IPS-NIHi7 (cell line): ENCODE measurements at regions not wholly inside any gene's neighbourhood (a gene's known extent, or its start where the extent isn't known, plus 50 kb on each side); places are given as distances from the start of the nearest gene placed in this dataset.
"Not testable (repeated sequence)": the region's sequence is repeated elsewhere in the genome, so short reads cannot be mapped to it uniquely, and the experiment has no call there.

Source experiments
- DNase-seq: peaks from one replicate; pipeline ENCODE4 v3.0.0; 2012; ENCODE audit warnings: mixed read lengths; ENCODE audit errors: extremely low spot score

DNA sequence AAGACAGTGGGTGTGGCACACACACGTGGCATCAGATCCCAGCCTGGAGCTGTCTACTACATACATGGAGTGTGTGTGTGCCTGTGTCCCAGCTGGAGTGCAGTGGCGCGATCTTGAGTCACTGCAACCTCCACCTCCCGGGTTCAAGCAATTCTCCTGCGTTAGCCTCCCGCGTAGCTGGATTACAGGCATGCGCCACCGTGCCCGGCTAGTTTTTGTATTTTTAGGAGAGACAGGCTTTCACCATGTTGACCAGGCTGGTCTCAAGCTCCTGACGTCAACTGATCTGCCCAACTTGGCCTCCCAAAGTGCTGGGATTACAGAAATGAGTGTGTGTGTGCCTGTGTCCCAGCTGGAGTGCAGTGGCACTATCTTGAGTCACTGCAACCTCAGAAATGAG is 108.8 kb downstream of the IL12A start:
- no peak for DNase-seq

- DNase-seq = no peak
Measured at GRCh38 chr3:160098261-160098908, 109.8 kb downstream of the IL12A start.

DNA sequence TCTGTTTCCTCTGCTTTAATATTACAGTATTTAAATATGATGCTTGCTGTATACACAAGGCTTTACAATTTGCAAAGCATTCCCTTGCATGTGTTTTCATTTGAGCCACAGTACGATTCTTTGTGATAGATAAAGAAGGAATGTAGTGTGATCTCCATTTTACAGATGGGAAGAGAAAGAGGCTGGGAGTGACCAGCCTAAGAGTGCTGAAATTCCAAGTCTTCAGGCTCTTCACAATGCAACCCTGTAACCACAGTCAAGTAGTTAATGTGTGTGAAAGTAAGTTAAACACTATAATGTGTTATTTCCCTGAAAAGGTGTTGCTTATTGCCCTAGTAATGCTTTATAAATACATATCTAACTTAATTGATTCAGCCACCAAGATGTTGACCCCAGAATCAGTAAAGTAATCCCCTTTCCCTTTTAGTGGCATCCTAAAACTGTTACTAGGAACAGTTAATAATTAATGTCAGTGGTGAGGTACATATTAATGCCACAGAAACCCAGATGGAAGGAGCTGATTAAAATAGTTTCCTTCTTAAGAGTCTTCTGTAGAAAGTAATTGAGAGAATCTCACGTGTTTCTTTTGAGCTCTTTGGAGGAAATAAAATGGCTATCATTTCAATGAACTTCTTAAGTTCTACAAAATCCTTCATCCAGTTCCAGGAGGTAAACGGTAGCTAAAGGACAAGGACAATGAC is 110.4 kb downstream of the IL12A start:
- DNase-seq = no peak

GRCh38 chr3:160099834-160100233 is 111.2 kb downstream of the IL12A start:
- DNase-seq = no peak

GRCh38 chr3:160100610-160101009 is 112.0 kb downstream of the IL12A start:
- no peak for DNase-seq

GRCh38 chr3:160102001-160102400 is 113.4 kb downstream of the IL12A start:
- not testable (repeated sequence) for DNase-seq

DNA sequence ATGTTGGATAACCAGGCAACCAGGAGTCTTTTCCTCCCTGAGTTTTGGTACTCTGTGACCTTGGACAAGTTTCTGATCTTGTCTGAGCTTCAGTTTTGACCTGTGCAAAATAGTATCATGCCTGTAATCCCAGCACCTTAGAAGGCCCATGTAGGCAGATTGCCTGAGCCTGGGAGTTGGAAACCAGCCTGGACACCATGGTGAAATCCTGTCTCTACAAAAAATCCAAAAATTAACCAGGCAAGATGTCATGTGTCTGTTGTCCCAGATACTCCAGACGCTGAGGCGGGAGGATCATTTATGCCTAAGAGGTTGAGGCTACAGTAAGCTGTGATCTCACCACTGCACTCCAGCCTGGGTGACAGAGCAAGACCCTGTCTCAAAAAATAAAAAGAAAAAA is 114.8 kb downstream of the IL12A start:
- no peak for DNase-seq

- no peak for DNase-seq
Measured at GRCh38 chr3:160105907-160106584, 117.4 kb downstream of the IL12A start.

DNA sequence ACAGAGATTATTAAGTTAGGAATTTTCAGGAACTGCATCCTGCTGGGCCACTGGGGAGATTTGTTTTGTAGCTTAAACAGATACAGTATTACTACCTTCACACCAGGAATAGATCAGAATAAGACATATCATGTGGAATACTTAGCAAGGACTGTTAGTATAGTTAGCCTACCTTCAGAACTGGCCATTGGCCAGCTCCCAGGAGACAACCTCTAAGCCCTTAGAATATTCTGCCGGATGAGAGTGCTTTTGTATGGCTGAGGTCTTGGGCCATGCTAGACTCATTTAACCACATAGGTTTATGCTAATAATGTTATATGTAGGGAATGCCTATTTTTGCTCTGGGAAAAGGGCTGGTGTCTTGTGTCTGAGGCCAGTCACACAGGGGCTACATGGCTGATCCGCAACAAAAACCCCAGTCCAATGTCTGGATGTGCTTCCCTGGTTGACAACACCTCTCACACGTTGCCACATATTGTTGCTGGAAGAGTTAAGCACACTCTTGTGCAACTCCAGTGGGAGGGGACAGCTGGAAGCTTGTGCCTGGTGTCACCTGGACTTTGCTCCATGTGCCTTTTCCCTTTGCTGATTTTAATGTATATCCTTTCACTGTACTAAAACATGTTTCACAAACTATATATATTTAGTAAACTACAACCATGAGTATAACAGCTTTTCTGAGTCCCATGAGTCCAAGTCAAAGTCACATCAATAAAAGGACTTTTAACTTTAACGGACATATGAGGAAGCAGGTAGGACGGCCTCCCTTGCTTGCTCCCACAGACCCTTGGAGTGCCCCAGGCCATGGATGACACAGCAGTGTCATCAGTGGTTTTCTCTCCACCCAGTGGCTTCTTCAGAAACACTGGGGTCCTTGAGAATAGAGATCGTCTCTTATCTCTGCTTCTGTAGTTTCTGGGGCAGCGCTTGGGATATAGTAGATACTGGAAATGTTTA is 118.0 kb upstream of the C3orf80 start:
- no peak for DNase-seq

DNA sequence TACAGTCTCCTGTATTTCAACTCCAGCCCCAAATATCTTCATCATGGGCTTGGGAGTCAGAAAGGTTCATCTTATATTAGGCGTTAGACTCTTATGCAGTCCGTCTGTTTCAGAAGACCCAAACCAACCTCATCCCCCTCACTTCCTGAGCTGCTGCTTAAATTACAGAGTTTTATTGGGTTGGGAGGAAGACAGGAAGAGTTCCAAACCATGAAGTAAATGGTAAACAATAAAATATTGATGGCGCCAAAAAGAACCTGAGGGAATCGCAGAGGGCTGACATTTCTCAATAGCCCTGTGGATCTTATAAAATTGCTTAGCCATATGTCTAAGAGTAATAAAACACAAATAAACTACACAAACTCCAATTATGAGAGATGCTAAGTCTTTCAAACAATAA is 116.9 kb upstream of the C3orf80 start:
- no peak for DNase-seq

DNA sequence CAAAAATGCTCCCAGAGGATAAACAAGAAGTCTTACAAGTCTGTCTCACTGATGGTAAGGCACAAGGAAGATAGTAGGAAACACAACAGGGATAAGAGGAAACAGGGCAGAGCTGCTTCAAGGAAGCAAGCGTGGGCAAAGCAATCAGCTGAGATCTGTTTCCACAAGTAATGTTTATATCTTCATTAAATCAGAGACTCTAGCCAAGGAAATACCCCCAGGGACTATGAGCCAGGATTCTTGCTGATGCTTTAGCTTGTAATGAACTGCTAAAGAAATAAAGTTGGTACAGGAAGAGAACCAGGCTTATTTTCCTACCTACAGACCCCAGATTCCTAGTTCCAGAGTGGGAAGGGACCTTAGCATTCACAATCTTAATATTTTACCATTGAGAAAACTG is 112.7 kb upstream of the C3orf80 start:
- DNase-seq = no peak

- DNase-seq = no peak
Measured at GRCh38 chr3:160112996-160113395, 112.2 kb upstream of the C3orf80 start.

GRCh38 chr3:160114355-160114995 is 110.7 kb upstream of the C3orf80 start:
- DNase-seq = no peak

DNA sequence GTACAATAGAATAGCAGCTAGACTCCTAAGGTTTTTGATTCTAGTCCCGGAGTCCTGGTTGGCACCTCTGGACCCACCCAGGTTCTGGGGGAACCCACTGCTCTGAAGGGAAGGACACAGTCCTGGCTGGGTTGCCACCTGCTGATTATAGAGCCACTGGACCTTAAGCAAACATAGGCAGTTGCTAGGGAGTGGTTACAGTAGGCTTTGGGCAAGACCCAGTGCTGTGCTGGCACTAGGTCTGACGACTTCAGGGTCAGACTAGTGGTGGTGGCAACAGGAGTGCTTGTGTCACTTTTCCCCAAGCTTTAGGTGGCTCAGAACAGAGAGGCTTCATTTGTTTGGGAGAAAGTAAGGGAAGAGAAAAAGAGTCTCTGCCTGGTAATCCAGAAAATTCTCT is 109.8 kb upstream of the C3orf80 start:
- no peak for DNase-seq

DNA sequence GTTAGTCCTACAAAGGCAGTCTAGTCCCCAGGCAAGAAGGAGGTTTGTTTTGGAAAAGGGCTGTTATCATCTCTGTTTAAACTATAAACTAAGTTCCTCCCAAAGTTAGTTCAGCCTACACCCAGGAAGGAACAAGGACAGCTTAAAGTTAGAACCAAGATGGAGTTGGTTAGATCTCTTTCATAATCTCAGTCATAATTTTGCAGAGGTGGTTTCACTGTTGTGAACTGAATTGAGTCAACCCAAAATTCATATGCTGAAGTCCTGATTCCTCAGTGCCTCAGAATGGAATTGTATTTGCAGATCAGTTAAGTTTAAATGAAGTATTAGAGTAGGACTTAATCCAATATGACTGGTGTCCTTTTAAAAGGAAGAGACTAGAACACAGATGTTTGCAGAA is 101.0 kb upstream of the C3orf80 start:
- no peak for DNase-seq

DNA sequence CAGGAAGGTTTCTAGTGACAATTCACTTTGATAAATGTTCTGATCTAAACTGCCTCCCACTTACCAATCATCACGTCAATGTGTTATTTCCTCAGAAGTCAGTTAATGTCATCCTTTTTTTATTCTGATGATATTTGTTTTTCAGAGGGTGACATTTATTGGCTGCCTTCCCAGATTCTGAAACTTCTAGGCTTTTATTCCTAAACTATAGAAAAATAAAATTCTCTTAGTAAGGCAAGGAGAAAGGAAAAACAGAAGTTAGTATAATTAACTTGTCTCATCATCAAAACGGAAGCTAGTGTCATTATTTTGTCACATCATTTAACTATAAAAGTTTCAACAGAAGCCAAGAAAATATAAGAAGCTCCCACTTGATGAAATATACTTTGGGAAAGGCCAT is 100.0 kb upstream of the C3orf80 start:
- DNase-seq = no peak

GRCh38 chr3:160126051-160126450 is 99.2 kb upstream of the C3orf80 start:
- no peak for DNase-seq

- no peak for DNase-seq
Measured at GRCh38 chr3:160126761-160127160, 98.5 kb upstream of the C3orf80 start.

GRCh38 chr3:160127308-160127707 is 97.9 kb upstream of the C3orf80 start:
- no peak for DNase-seq

DNA sequence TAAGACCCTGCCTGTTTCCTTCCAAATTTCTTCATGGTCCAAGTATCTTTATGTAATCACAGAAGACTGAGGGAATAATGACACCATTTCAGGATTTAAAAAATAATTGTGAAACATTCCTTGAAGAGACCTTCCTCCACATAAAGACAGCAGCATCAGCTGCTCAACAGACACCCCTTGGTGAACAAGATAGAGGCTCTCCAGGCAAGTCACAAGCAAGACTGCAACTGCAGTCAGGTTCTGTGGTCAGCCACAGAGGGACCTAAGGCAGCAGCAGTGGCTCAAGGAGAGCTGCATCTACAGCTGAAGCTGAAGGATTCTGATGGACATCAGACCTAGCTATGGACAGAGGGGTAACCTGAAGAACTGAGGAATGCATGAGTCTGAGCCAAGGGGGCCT is 97.2 kb upstream of the C3orf80 start:
- no peak for DNase-seq

DNA sequence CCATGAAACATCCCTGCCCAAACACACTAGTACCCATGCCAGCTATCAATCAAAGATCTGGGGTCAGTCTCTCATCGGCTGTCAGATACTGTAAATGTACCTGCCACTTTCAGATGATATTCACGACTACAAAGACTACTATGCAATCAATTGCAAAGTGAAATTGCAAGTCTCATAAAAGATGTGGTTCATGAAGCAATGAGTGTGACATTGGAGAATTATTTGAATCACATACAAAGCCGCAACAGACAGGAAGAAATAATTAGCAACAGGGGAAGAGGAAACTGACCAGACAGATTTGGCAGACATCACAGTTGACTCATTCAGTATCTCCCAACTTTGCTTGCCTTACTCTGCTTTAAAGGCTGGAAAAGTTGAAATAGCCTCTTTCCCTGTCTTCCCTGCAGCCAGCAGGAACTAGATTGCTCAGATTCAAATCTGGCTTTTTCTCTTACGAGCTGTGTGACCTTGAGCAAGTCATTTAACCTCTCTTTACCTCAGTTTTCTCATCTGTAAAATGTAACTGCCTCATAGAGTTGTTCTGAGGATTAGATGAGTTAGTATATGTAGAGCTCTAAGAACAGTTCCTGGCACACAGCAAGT is 95.7 kb upstream of the C3orf80 start:
- no peak for DNase-seq
